Activated CD4-positive, alpha-beta T cell treated with anti-CD3 and anti-CD28 coated beads, Interleukin-2, amount 10 ng/mL, durations not matched to agents 24 days and 14 days (primary cell): ENCODE measurements at regions not wholly inside any gene's neighbourhood (a gene's known extent, or its start where the extent isn't known, plus 50 kb on each side); places are given as distances from the start of the nearest gene placed in this dataset.

Experiments used
- DNase-seq: peaks from one replicate; pipeline ENCODE4 v3.0.0; 2022
- H3K27ac Mint-ChIP-seq: one replicate; pipeline ENCODE4 v1.8.0; 2022; ENCODE audit warnings: mild to moderate bottlenecking, mixed read lengths
- H3K27me3 Mint-ChIP-seq: one replicate; pipeline ENCODE4 v1.8.0; 2022; ENCODE audit warnings: mixed read lengths
- H3K36me3 Mint-ChIP-seq: one replicate; pipeline ENCODE4 v1.8.0; 2022; ENCODE audit warnings: low read depth, mild to moderate bottlenecking, mixed read lengths
- H3K4me1 Mint-ChIP-seq: one replicate; pipeline ENCODE4 v1.8.0; 2021; ENCODE audit warnings: mixed read lengths
- H3K4me3 Mint-ChIP-seq: one replicate; pipeline ENCODE4 v1.8.0; 2022; ENCODE audit warnings: mild to moderate bottlenecking, moderate library complexity, mixed read lengths
- H3K9me3 Mint-ChIP-seq: one replicate; pipeline ENCODE4 v1.8.0; 2021; ENCODE audit warnings: mixed read lengths
- intact Hi-C: fragments of 100-400 bp; cut with micrococcal nuclease; formaldehyde crosslinking; loops from one replicate; pipeline ENCODE4 v1.15.1; 2023

- Mint-ChIP-seq H3K36me3 (no peaks in the 10 kb centered on the region), H3K27me3 (peaks cover 3% of the 10 kb centered on the region), H3K4me1 (peaks cover 5% of the 10 kb centered on the region), H3K27ac (no peak overlapping the region), H3K9me3 (no peaks in the 10 kb centered on the region), H3K4me3 (no peak overlapping the region)
- intact Hi-C loops: no loop called here
- no peak for DNase-seq
Measured at GRCh38 chr13:27730191-27730590, 62.1 kb upstream of the GSX1 start.
